ENCODE measurements at regions not wholly inside any gene's neighbourhood (a gene's known extent, or its start where the extent isn't known, plus 50 kb on each side); places are given as distances from the start of the nearest gene placed in this dataset.
A peak's percentile ranks its signal among the peaks of the same experiment; 100 is the strongest.

DNA sequence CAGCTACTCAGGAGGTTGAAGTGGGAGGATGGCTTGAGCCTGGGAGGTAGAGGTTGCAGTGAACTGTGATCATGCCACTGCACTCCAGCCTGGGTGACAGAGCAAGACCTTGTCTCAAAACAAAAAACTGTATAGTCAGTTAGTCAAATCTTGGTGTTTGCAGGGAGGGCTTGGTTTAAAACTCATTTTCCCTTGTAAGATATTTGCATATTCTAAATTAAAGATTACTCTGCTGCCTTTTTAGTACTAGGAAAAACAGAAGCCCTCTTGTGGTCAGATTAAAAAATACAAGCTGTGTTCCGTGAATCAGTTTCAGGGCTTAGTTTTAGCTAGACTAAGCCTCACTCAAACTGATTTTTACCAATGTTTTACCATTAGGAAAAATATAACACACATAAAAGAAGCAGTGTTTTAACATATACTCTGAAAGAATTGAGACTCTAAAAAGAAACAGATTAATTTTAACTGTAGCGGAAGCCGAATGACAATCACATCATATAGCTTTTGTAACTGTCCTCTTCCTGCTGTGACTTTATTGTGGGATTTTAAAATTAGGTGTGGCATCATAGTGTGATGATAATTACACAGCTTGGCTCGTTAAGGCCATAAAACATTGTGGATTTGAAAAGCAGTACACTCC, 84.9 kb upstream of the BASP1 start:
- peak; percentile 14 for FAIRE-seq

DNA sequence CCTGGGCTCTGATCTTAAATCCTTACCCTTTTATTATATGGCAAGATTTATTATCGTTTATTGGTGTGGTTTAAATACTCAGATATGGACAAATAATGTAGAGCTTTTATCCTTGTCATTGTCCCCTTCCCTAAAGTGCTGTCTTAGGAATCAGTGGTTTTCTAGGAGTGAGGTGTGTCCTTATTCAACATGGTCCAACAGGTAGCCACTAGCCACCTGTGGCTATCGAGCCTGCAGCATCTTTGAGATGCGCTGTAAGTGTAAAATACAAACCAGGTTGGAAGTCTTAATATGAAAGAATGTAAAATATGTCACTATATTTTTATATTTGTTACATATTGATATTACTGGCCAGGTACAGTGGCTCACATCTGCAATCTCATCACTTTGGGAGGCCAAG, 82.4 kb upstream of the BASP1 start:
- no peak for FAIRE-seq

DNA sequence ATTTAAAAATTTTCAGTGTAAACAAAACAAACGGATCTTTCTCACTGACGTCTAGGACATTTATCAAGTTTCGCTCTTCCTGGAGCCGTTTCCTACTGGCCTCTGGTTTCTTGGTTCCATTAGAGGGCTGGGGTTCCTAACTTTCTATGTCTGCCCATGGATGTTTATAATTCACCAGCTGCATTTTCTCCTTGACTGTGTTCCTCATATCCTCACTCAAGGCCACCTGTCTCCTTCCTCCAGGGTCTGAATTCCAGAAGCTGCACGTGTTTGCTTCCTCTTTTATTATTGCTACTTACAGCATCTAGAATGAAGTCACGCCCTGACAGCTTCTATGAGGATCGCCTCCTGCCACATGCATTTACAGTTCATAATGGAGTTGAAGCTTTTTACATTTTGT, 74.1 kb upstream of the BASP1 start:
- FAIRE-seq = no peak

DNA sequence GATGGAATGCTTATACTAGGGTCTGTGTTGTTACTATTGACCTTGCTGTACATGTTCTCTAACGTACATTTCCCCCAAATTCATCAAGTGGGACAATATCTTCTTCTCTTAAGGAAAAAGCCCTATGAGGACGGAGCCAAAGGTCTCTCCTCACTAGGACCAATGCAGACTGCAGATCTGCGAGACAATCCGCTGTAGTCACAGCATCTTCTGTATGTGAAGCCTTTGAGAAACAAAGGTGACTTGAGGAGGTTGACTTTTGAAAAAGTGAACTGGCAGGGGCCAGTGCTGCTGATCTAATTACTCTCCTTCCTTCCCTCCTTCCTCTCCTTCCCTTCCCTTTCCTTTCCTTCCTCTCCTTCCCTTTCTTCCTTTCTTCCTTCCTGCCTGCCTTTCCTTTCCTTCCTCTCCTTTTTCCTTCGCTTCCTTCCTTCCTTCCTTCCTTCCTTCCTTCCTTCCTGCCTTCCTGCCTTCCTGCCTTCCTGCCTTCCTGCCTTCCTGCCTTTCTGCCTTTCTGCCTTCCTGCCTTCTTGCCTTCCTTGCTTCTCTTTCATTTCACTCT, 71.1 kb upstream of the BASP1 start:
- FAIRE-seq = no peak

DNA sequence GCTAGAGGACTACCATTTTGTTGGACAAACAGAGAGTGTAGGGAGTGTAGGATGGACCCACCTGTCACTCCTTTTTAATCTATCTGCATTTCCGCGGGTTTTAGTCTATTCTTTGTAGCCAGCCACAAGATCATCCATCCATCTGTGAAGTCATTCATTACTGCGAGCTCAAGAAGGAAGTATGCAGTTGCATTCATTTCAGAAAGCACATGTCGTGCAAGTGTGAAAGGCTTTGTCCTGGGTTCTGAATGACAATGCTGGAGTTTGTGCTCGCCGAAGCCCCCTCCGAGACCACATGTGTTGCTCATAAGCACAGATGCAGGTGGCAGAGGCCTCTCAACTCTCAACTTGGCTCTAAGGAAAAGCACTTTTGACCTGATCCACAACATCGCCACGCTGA, 70.3 kb upstream of the BASP1 start:
- FAIRE-seq = no peak

DNA sequence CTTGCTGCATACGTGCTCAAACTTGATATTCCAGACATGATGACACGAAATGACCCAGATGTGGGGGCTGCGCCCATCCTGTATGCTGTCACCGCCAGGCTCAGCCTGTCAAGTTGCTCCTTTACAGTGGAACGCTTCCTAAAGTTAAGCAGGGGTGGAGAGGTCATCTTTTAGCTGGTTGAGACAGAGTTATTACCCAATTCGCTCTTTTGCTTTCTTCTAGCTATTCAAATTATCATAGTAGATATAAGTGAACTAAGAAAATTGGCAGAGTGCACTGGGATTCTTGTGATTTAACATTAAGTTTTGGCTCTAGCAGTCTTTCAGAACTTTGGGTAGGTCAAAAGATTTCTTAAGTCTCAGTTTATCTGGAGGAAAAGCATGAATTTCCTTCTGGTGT, 69.8 kb upstream of the BASP1 start:
- no peak for FAIRE-seq

DNA sequence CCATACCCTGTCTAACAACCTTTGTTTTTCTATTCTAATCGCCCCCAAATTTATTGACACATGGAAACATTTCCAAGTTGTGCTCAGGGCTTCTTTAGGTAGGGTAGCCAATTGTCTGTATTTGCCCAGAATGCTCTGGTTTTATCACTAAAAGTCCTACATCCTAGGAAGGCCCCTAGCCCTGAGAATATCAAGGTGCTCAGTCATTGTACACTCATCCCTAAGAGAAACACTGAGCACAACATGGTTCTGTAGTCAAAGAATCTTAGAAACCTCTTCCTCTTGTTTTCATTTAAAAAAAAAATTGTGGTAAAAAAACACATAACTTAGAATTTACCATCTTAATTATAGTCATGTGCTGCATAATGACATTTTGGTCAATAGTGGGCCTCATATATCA, 69.0 kb upstream of the BASP1 start:
- no peak for FAIRE-seq

DNA sequence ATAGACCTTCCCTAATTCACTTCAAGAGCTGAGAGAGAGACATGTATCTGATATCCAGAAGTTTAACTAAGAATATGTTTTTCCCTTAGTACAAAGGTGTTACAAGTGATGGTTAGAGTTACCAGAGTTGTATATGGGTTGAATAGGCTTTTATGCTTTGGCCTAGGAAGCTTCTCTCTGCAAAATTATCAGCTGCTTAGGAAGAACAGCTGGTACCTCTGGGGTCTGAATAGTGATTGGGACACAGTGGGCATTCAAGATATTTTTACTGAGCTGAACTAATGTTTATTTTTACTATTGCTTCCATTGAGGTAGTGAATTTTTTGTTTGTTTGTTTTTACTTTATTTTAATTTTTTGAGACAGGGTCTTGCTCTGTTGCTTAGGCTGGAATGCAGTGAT, 67.6 kb upstream of the BASP1 start:
- no peak for FAIRE-seq

DNA sequence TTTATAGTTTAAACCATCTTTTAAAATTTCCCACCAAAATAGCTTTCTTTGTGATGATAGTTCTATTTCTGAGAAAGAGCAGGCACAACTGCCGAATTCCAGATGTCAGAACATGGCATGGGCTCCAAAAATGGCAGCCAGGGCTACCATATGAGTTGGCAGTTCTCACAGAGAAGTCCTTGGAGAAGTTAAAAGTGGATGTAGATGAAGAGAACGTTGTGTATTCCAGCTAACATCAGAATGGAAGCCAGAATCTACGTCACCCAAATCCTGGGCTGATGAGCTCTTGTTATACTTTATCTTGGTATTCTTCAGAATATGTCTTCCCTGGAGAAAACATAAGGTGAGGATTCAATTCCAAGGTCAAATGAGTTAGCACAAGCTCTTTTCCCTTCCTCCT, 66.9 kb upstream of the BASP1 start:
- no peak for FAIRE-seq

DNA sequence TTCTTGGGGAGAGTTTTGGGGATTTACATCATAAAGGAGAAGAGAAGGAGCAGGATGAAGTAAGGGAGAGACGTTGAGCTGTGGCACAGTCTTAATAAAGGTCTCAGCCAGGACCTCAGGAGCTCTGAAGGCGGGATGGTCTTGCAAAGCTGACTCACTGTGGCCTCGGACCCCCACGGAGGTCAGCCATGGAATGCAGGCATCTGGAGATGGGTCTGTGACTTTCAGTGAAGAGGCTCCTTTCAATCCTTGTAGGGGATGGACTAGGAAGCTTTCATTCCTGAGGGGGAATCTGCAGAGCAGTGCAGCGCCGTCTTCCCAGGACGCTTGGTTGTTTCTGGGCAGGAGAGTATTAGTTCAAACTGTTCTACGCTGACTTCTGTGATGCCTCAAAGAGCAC, 65.7 kb upstream of the BASP1 start:
- no peak for FAIRE-seq

DNA sequence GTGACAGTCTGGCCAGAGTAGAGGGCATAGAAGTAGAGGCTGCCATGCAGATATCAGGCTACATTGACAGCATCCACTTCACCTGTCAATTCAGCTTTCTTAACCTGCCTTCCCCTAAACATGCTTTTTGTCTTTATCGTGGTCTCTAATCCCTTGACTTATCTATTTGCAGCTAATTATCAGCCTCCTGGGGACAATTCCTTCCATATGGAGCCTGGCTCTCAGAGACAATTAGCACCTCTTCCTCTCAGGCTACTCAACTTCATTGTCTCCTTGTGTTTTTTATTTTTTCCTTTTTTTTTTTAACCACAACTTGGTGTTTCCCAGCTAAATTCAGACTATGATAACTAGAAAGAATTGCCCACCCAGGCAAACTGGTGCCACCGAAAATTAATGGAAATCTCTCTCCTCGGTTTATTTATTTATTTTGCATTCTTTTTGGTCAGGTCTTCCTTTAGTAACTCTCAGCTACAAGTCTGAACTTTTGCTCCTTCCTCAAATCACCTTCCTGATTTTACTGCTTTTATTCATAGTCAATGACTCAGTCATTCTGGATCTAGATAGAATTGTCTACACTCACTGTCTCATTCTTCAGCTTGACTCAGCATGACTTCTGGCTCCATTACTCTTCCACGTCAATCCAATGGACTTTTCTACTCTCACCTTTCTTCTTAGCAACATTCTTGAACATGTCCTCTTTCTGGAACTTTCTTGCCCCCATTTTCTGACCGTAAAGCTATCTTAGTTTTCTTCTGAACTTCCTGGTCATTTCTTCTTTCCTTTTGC, 63.0 kb upstream of the BASP1 start:
- FAIRE-seq = no peak

DNA sequence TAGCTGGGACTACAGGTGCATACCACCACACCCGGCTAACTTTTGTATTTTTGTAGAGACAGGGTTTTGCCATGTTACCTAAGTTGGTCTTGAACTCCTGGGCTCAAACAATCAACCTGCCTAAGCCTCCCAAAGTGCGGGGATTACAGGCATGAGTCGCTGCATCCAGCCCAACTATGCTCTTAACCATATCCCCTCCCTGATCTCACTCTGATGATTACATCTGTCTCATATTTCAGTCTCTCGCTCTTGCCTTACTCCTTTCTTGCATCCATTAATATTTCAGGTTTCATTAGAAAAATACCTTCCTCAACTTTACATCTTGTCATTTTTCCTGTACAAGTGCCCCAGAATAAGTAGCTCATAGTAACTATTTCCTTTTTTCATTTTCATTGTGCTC, 61.0 kb upstream of the BASP1 start:
- no peak for FAIRE-seq

DNA sequence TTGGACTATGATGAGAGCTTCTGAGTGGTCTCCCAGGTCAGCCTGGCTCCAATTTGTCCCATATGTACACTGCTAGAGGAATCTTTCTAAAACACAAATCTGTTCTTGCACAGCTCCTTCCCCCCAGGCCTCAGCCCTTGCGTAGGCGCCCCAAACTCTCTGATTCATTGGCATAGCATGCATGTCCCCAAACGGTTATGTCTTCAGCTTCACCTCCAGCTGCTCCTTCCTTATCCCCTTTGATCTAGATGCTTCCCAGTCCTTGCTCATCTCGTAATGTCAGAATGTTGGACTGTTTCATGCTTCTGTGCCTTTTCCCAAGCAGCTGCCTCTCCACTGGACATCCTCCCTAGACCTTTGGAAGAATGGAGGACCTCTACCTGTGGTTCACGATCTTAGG, 60.1 kb upstream of the BASP1 start:
- no peak for FAIRE-seq

DNA sequence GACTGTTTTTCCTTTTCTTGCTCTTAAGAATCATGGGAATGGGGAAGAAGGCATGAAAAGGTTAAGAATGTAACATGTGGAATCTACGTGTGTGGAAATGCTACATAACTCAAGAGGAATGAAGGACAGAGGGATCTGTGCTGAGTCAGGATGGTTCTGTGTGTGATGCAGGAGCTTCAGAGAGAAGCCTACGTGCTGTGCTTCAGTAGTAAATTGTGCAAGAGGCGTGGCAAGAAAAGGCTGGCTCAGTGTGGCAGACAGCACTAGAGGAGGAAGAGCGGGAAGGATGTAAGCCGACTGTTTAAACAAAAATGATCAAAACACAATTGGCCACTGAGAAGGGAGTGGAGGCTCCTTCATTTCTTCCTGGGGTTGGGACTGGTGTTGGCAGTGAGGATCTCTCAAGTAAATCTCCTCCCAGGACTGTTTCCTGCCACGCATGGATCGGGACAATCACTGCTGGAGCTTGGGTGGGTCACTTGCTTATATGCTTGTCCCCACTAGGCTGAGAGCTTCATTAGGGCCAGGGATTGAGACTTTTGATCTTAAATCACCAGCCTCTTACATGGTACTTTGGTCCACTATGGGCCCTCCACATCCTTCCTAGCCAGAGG, 59.4 kb upstream of the BASP1 start:
- FAIRE-seq = no peak

DNA sequence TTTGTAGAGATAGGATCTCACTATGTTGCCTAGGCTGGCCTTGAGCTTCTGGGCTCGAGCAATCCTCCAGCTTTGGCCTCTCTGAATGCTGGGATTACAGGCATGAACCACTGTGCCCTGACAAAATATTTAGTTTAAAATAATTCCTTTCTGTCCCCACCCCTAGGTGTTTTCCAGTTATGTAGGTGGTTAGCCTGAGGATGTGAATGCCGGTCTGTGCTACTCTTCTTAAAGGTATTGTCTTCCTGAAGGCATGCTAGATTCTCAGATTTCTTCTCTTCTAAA, 56.7 kb upstream of the BASP1 start:
- FAIRE-seq = no peak

DNA sequence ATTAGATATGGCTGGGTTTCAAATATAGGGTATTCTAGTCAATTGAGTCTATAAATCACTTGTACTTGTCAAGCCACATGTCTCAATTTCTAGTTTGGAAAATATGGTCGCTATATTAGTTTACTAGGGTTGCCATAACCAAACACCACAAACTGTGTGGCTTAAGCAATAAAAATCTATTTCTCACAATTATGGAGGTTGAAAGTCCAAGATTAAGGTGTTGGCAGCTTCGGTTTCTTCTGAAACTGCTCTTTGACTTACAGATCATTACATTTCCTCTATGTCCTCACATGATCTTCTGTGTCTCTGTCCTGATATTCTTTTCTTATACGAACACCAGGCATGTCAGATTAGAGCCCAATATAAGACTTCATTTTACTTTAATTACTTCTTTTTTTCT, 55.8 kb upstream of the BASP1 start:
- no peak for FAIRE-seq

DNA sequence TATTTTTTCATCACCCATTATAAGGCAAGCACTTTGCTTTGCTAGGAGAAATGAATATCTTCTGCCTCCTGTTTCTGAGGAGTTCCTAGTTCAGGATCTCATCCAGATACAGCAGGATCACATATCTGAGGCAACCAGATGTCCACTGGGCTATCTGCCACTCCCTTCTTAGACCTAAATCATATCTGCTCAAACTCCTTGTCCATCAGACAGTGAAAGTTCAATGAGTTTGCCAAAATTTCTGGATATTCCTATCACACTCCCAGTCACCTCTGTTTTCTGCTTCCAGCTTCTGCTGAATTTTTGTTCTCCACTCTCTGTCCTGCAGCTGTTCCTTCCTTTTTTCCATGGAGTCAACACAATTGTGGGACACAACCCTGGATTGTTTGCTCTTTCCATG, 54.2 kb upstream of the BASP1 start:
- FAIRE-seq = no peak

DNA sequence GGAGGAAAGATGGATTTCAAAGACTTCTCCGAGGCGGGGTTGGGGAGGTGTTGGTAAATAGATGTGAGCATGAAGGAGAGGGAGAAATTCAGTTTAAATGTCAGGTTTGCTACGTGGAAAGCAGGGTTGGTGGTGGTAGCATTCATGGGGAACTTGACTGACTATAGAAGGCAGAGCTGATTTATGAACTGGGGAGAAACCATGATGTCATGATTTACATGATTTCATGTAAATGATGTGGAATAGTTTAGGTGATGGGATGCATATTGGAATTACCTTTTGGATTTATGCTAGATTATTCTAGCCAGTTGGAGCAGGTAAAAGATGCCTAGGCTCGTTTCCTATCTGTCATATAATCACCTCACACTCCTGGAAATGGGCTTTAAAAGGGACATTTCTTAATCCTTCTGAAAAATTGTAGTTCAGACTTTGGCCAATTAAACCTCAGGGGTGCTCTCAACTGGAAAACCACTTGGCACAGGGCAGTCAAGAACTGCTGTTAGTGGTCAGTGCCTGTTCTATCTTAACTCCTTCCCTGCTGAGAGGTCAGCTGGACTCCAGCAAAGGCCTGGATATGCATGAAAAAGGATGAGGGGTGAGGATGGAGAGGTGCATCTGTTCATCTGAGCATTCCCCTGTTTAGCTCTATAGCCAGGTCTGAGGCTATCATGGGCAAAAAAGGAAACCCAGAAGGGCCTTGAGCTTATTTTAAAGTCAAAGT, 50.1 kb upstream of the BASP1 start:
- no peak for FAIRE-seq
